ENCODE measurements at regions not wholly inside any gene's neighbourhood (a gene's known extent, or its start where the extent isn't known, plus 50 kb on each side); places are given as distances from the start of the nearest gene placed in this dataset.
"Not testable (repeated sequence)": the region's sequence is repeated elsewhere in the genome, so short reads cannot be mapped to it uniquely, and the experiment has no call there.

DNA sequence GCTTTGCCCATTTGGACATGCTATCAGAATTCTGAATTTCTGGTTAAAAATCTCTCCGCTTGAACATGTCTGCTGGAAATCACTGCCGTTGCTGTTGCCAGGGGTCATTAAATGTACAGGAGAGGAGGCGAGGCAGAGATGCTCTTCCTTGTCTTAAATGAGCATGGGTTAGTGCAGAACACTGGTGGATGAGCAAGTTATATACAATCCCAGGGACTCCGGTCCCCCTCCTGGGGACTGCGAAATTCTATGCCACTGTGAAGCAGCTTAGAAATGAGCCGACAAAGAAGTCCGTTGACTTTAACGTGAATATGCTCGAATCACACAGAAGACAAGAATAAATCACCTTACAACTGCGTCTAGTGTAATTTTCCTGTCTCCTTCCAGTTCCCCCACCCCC lies 95.1 kb upstream of the KLHL14 start:
- Histone ChIP-seq H3K4me1 (ENCODE audit: insufficient read depth, low read length) (no peaks in the 10 kb centered on the region), H3K9ac (ENCODE audit: low read length) (no peak overlapping the region), H3K4me2 (ENCODE audit: low read length) (no peak overlapping the region), H3K36me3 (ENCODE audit: insufficient read depth, low read length) (no peaks in the 10 kb centered on the region), H4K20me1 (ENCODE audit: insufficient read depth, low read length) (no peaks in the 10 kb centered on the region), H3K27me3 (ENCODE audit: insufficient read depth, low read length) (no peaks in the 10 kb centered on the region), H3K4me3 (ENCODE audit: insufficient read depth, low read depth, low read length) (no peak overlapping the region), H3K9me3 (ENCODE audit: insufficient read depth, low read depth, low read length) (no peaks in the 10 kb centered on the region), H3K27ac (ENCODE audit: low read depth, low read length) (no peak overlapping the region), H3K79me2 (ENCODE audit: insufficient read depth, low read length) (no peaks in the 10 kb centered on the region), H2AFZ (ENCODE audit: low read depth, low read length) (no peak overlapping the region)
- Mint-ChIP-seq H3K9me3 (ENCODE audit: unreplicated experiment) (no peaks in the 10 kb centered on the region), H3K27ac (ENCODE audit: unreplicated experiment) (no peak overlapping the region), H3K4me3 (ENCODE audit: unreplicated experiment) (no peak overlapping the region), H3K4me1 (ENCODE audit: low read depth, unreplicated experiment) (peaks cover 3% of the 10 kb centered on the region), H3K27me3 (ENCODE audit: low read depth, unreplicated experiment) (peaks cover 3% of the 10 kb centered on the region), H3K36me3 (ENCODE audit: low read depth, unreplicated experiment) (no peaks in the 10 kb centered on the region)
- TF ChIP-seq EZH2 (IDR thresholded peaks at IDR 0.05; ENCODE audit: insufficient read depth, low read length): no peak
- TF ChIP-seq, protein P1, sequence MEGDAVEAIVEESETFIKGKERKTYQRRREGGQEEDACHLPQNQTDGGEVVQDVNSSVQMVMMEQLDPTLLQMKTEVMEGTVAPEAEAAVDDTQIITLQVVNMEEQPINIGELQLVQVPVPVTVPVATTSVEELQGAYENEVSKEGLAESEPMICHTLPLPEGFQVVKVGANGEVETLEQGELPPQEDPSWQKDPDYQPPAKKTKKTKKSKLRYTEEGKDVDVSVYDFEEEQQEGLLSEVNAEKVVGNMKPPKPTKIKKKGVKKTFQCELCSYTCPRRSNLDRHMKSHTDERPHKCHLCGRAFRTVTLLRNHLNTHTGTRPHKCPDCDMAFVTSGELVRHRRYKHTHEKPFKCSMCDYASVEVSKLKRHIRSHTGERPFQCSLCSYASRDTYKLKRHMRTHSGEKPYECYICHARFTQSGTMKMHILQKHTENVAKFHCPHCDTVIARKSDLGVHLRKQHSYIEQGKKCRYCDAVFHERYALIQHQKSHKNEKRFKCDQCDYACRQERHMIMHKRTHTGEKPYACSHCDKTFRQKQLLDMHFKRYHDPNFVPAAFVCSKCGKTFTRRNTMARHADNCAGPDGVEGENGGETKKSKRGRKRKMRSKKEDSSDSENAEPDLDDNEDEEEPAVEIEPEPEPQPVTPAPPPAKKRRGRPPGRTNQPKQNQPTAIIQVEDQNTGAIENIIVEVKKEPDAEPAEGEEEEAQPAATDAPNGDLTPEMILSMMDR (IDR thresholded peaks at IDR 0.05; ENCODE audit: insufficient read depth, low read depth, low read length): no peak
- DNase-seq (ENCODE audit: low read depth) (no peak), FAIRE-seq (no peak)

DNA sequence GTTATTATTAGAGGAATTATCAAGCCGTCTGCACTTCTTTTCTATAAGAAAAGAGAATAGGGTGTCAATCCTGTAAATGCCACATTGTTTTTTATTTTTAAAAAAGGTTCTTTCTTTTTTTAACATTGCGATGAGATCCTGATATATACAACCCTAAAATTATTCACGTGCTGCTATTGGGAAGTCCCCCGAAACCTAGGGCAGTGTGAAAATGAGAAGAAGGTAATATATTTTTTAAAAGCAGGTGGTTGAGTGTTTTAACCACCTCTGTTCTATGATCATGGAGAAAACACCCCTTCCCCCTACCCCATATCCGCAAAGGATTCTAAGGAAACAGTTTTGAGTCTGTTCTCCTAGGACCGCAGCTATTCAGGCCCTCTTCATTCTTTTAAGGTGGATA lies 94.5 kb upstream of the KLHL14 start:
- H3K4me1 ChIP-seq (ENCODE audit: insufficient read depth, low read length): no peaks in the 10 kb centered on the region
- TF ChIP-seq EZH2 (IDR thresholded peaks at IDR 0.05; ENCODE audit: insufficient read depth, low read length): no peak
- TF ChIP-seq, protein P1 (IDR thresholded peaks at IDR 0.05; ENCODE audit: insufficient read depth, low read depth, low read length): no peak
- H4K20me1 ChIP-seq (ENCODE audit: insufficient read depth, low read length): no peaks in the 10 kb centered on the region
- no peaks in the 10 kb centered on the region for H3K79me2 ChIP-seq (ENCODE audit: insufficient read depth, low read length)
- H3K27ac ChIP-seq (ENCODE audit: low read depth, low read length): no peak overlapping the region
- no peak overlapping the region for H3K4me2 ChIP-seq (ENCODE audit: low read length)
- no peaks in the 10 kb centered on the region for H3K27me3 ChIP-seq (ENCODE audit: insufficient read depth, low read length)
- Mint-ChIP-seq H3K9me3 (ENCODE audit: unreplicated experiment) (no peaks in the 10 kb centered on the region), H3K27me3 (ENCODE audit: low read depth, unreplicated experiment) (peaks cover 3% of the 10 kb centered on the region), H3K4me3 (ENCODE audit: unreplicated experiment) (no peak overlapping the region), H3K4me1 (ENCODE audit: low read depth, unreplicated experiment) (peaks cover 3% of the 10 kb centered on the region), H3K27ac (ENCODE audit: unreplicated experiment) (no peak overlapping the region), H3K36me3 (ENCODE audit: low read depth, unreplicated experiment) (no peaks in the 10 kb centered on the region)
- no peak overlapping the region for H3K9ac ChIP-seq (ENCODE audit: low read length)
- no peaks in the 10 kb centered on the region for H3K9me3 ChIP-seq (ENCODE audit: insufficient read depth, low read depth, low read length)
- no peak overlapping the region for H2AFZ ChIP-seq (ENCODE audit: low read depth, low read length)
- no peaks in the 10 kb centered on the region for H3K36me3 ChIP-seq (ENCODE audit: insufficient read depth, low read length)
- no peak overlapping the region for H3K4me3 ChIP-seq (ENCODE audit: insufficient read depth, low read depth, low read length)
- no peak for FAIRE-seq
- DNase-seq (ENCODE audit: low read depth): no peak

DNA sequence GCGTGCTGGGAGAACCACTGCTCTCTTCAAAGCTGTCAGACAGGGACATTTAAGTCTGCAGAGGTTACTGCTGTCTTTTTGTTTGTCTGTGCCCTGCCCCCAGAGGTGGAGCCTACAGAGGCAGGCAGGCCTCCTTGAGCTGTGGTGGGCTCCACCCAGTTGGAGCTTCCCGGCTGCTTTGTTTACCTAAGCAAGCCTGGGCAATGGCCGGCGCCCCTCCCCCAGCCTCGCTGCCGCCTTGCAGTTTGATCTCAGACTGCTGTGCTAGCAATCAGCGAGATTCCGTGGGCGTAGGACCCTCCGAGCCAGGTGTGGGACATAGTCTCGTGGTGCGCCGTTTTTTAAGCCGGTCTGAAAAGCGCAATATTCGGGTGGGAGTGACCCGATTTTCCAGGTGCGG lies 89.2 kb upstream of the KLHL14 start:
- not testable (repeated sequence) for H3K27me3 Mint-ChIP-seq (ENCODE audit: low read depth, unreplicated experiment); H3K4me1 ChIP-seq (ENCODE audit: insufficient read depth, low read length); H3K9ac ChIP-seq (ENCODE audit: low read length); H3K9me3 Mint-ChIP-seq (ENCODE audit: unreplicated experiment); H2AFZ ChIP-seq (ENCODE audit: low read depth, low read length); H3K27ac ChIP-seq (ENCODE audit: low read depth, low read length); FAIRE-seq; H3K79me2 ChIP-seq (ENCODE audit: insufficient read depth, low read length); H3K9me3 ChIP-seq (ENCODE audit: insufficient read depth, low read depth, low read length); H3K36me3 Mint-ChIP-seq (ENCODE audit: low read depth, unreplicated experiment); H3K27me3 ChIP-seq (ENCODE audit: insufficient read depth, low read length); H3K36me3 ChIP-seq (ENCODE audit: insufficient read depth, low read length); H3K27ac Mint-ChIP-seq (ENCODE audit: unreplicated experiment); H3K4me1 Mint-ChIP-seq (ENCODE audit: low read depth, unreplicated experiment); H3K4me2 ChIP-seq (ENCODE audit: low read length); H3K4me3 Mint-ChIP-seq (ENCODE audit: unreplicated experiment); H4K20me1 ChIP-seq (ENCODE audit: insufficient read depth, low read length); H3K4me3 ChIP-seq (ENCODE audit: insufficient read depth, low read depth, low read length); DNase-seq (ENCODE audit: low read depth)
